Femur (tissue), 1 donor: ENCODE measurements at regions not wholly inside any gene's neighbourhood (a gene's known extent, or its start where the extent isn't known, plus 50 kb on each side); places are given as distances from the start of the nearest gene placed in this dataset.

Experiments used
- DNase-seq: peaks from one replicate; pipeline ENCODE4 v3.0.0-alpha.2; 2017

DNA sequence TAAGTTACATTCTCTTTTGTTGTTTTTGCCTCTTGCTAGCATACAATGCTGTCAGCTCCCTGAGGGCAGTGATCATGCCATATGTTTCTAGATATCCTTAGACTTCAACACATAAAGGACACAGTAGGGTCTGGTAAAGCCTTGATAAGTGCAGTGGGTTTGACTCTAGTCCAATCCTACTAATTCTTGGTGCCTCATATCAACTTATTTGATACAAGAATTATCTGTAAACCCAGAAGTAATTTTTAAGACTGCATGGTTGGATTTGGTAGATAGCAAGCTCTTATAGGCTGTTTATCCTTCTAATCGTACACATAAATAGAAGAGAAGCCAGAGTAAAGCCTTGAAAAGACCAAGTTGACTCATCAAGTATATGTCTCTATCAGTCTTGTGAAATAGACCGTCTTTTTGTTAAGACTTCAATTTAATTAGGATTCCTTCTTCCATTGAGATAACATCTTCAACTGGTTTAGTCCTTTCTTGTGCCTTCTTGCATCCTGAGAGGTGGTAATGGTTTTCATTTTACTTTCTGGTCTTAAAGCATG, 265.6 kb upstream of the CDIN1 start:
- no peak for DNase-seq

DNA sequence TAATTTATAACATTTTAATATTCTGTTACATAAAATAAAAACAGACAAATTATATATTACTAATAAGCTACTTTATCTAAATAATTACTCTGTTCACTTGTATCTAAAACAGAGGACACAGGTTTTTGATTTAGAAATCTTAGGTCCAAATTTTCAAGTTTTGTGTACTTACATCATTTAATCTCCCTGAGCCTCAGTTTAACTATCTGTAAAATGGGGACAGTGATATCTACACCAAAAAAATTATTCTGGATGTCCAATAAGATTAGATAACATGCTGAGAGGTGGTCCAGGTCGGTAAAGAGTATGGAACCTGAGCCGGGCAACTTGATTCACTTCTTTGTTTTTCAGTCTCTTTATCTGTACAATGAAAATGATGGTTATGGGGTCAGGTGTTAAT, 263.8 kb upstream of the CDIN1 start:
- no peak for DNase-seq

GRCh38 chr15:36323615-36324014, 255.8 kb upstream of the CDIN1 start:
- DNase-seq: no peak

GRCh38 chr15:36325206-36325605, 254.2 kb upstream of the CDIN1 start:
- no peak for DNase-seq

GRCh38 chr15:36329592-36329991, 249.8 kb upstream of the CDIN1 start:
- no peak for DNase-seq

- DNase-seq: no peak
Observed at GRCh38 chr15:36330598-36330997, 248.8 kb upstream of the CDIN1 start.

DNA sequence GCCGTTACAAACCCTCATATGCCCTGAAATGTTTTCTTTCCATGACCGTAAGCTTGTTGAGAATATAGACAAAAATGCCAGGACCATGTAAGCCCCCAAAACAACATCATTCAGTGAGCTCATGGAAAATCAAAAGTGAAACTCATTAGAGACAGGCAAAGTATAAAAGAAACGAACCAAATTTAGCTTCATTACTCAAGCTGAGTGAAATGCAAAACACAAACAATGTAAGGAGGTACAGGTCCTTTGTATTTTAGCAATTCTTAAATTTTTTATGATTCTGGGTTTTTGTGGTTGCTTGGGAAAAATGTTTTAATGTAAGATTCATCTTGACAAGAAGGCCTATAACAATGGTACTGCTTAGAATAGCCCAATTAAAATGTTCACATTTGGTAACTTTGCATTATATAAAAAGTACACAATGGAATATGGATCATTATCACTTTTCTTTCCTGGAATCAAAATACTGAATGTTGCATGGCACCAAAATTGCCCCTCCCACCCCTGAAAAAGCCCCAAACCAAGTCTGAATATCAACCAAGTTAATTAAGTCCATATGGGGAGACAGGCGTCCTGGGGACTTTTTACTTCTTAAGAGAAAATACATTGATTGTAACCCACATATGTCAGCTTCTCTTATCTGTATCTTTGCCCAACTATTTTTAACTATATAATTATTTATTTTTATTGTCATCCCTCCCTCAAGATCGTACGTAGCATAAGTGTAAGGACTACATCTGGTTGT, 247.7 kb upstream of the CDIN1 start:
- no peak for DNase-seq

GRCh38 chr15:36332301-36332700, 247.1 kb upstream of the CDIN1 start:
- no peak for DNase-seq

DNA sequence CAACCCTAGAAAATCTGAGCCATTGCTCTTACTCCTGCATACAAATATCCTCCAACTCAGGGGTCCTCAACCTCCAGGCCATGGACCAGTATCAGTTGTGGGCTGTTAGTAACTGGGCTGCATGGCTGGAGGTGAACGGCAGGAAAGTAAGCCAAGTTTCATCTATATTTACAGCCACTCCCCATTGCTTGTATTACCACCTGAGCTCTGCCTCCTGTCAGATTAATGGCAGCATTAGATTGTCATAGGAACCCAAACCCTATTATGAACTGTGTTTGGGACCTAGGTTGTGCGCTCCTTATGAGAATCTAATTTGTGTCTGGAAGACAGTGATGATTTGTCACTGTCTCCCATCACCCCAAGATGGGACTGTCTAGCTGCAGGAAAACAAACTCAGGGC, 246.5 kb upstream of the CDIN1 start:
- DNase-seq: no peak

DNA sequence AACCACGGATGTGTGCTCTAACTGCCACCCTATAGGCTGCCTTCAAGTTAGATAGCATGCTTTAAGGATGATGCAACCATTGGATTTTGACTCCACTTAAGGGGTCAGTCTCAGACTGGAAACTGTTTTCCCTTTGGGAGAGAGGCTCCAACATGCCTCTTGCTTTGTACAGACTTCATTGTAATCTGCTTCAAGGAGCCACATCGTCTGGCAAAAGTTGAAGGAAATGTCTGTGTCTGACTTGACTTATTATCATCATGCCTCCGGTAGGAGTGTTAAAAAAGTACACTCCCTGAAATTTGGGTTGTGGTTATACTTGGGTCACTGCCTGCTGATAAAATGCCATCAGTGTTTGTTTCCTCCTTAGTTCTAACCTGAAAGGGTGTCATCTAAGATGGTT, 245.4 kb upstream of the CDIN1 start:
- no peak for DNase-seq

- no peak for DNase-seq
Observed at GRCh38 chr15:36335224-36335623, 244.2 kb upstream of the CDIN1 start.

- no peak for DNase-seq
Observed at GRCh38 chr15:36335659-36336058, 243.8 kb upstream of the CDIN1 start.

- DNase-seq: no peak
Observed at GRCh38 chr15:36344887-36345286, 234.5 kb upstream of the CDIN1 start.

- DNase-seq: no peak
Observed at GRCh38 chr15:36347272-36347858, 232.1 kb upstream of the CDIN1 start.

DNA sequence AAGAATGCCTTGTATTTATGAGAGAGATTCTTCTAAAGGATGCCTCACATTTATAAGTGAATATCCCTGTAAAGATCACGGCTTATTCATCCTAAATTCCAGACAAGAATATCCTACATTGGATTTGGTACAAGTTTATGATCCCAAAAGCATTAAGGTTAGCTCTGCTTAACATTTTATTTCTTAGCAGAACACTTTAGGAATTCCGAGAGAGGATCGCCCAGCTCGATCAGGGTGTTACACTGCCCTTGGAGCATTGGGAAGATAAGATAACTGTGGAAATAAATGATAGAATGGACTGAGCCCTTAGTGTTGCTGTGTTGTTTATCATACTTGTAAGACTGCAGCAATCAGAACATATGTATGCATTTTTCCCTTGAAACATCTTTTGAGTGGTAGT, 223.0 kb upstream of the CDIN1 start:
- DNase-seq: no peak

DNA sequence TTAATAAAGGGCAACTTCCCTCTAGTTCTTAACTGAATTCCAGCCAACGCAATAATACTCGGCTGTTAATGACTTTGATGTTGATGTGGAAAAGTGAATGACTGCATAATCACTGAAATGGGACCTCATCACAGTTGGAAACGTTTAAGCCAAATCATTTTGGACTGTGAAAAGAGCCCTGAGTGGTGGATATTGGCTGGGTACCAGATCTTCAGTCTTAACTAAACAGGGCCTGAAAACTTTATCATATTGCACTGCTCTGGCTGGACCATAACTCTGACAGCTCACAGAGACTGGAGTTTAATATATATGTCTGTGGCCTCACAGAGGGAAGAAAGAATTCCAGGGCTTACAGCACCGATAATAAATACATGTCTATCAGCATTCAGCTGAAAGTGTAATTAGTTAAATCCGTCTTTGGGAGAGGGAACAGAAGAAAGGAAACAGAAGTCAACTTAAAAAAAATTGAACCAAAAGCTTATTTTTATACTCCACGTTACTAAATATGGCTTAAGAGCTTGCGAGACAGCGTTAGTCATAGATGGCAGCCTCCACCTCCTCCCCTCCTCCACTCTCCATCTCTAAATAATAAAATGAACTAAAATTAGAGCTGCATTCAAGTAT, 222.3 kb upstream of the CDIN1 start:
- DNase-seq: no peak

- DNase-seq: no peak
Observed at GRCh38 chr15:36358094-36358493, 221.3 kb upstream of the CDIN1 start.

DNA sequence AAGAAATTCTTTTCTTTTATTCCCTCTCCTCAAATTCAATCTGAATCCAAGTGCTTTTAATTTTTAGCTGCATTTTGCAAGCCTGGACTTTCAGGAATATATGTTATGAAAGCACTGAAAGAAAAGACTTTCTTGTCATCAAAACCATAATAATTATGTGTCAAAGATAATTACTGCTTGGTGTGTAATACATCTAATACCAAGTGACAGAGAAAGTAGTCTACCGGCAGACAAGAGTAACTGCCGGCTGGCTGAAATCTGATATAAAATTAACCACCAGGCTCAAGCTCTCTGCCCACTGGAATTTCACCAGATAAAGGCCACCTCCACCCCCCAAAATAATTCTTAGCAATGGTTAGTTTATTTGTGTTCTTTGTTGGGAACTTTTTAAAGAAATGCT, 220.9 kb upstream of the CDIN1 start:
- no peak for DNase-seq

GRCh38 chr15:36359286-36359685, 220.1 kb upstream of the CDIN1 start:
- no peak for DNase-seq

DNA sequence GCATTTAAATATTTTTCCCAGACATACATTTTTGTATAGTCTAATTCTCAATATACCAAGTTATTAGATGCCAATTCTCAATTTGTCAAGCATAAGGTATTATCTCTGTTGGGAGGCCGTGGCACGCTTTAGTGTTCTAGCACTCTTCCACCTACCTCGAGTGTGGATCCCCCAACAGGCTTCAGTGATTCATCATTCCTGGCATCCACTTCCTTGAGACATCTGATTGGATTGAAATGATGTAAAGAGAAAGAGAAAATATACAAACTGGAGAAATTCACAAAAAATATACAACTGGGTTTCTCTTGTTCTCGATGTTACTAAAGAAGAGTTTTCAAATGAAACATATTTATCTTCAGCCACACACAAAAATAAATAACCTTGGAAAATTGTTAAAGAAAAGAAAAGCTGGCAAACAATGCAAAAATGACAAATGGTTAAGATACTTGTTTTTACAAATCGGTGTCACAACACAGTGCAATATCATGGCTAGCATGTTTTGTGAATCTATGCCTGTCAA, 218.0 kb upstream of the CDIN1 start:
- DNase-seq: no peak

- no peak for DNase-seq
Observed at GRCh38 chr15:36362509-36362915, 216.9 kb upstream of the CDIN1 start.

DNA sequence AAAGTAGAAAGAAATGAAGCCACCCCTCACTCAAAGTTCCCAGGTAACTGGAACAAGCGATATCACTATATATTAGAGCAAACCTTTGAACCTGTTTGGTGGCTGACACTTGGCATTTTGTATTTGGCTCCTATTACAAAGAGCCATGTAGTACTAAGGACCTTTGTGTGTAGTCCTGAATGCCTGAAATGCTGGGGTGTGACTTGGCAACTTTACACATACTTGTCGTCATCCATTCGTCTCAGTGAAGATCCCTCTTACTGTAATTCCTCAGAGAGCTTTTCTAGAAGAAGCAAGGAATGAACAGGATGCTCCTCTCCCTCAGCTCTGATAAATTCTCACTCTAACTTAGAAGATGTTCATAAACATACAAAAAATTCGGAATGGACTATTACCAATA, 216.1 kb upstream of the CDIN1 start:
- DNase-seq: no peak

DNA sequence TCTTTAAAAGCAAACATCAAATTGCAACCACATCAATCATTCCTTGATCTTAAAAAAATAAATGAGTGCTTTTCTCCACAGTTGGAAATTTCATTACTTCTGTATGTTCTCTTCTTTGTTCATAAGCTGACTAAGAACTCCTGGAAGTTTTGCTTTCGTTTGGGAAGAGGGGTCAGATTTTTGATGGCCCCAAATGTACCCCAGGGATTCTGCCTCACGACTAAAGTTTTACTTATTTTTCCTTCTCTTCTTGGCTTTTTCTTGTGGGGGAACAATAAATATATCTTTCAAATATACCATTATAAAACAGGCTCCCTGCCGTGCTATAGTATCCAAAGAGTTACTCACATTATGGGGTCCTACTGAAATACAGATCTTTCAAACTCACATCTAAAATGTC, 215.0 kb upstream of the CDIN1 start:
- DNase-seq: no peak

- DNase-seq: no peak
Observed at GRCh38 chr15:36365963-36366362, 213.5 kb upstream of the CDIN1 start.
